Transverse colon (tissue), 4 donors: ENCODE measurements at regions not wholly inside any gene's neighbourhood (a gene's known extent, or its start where the extent isn't known, plus 50 kb on each side); places are given as distances from the start of the nearest gene placed in this dataset.

Experiments used
- DNase-seq: peaks from one replicate; pipeline ENCODE4 v3.0.0-alpha.2; 2019
- H3K27ac ChIP-seq, 4 donors: fragments of 200-600 bp; sonication (generic); 2 replicates each; pipeline ENCODE4 v1.5.1; 2016 to 2018; ENCODE audit warnings: inconsistent platforms in 4 of 4
- H3K27me3 ChIP-seq: fragments of 200-600 bp; sonication (generic); 2 replicates; pipeline ENCODE4 v1.5.1; 2017; ENCODE audit warnings: inconsistent platforms
- H3K36me3 ChIP-seq, 4 donors: fragments of 200-600 bp; sonication (generic); 2 replicates each; pipeline ENCODE4 v1.5.1; 2017 to 2019; ENCODE audit warnings: inconsistent platforms in 4 of 4
- H3K4me1 ChIP-seq, 4 donors: fragments of 200-600 bp; sonication (generic); 2 replicates each; pipeline ENCODE4 v1.5.1; 2017 to 2020; ENCODE audit warnings: inconsistent platforms in 4 of 4
- H3K4me3 ChIP-seq, 4 donors: fragments of 200-600 bp; sonication (generic); 1 replicate in 1 of 4; 2 replicates in 3 of 4; pipeline versions ENCODE4 v1.5.1 to v1.6.1; 2017 to 2019; ENCODE audit warnings: inconsistent platforms in 4 of 4
- H3K9me3 ChIP-seq, 2 donors: fragments of 200-600 bp; sonication (generic); 2 replicates each; pipeline ENCODE4 v1.5.1; 2017 to 2019; ENCODE audit warnings: inconsistent platforms in 2 of 2
- CTCF ChIP-seq, 5 experiments: fragments of 200-600 bp in 3 of 5; fragments of 450-650 bp in 2 of 5; sonication (generic) in 3 of 5; IDR thresholded peaks; 1 replicate in 2 of 5; 2 replicates in 3 of 5; pipeline ENCODE4 v1.5.1; 2016 to 2017; ENCODE audit warnings: antibody characterized with exemption in 5 of 5, inconsistent platforms in 3 of 5, mild to moderate bottlenecking in 2 of 5, moderate library complexity in 1 of 5
- EP300 ChIP-seq: sonication (generic); formaldehyde crosslinking; IDR thresholded peaks from one replicate; pipeline ENCODE4 v1.6.1; 2017; ENCODE audit warnings: antibody characterized with exemption, low read depth
- POLR2A ChIP-seq: fragments of 450-650 bp; IDR thresholded peaks from one replicate; pipeline ENCODE4 v1.6.1; 2016; ENCODE audit warnings: antibody characterized with exemption, mild to moderate bottlenecking, moderate library complexity
- POLR2AphosphoS5 ChIP-seq, 3 donors: sonication (generic); formaldehyde crosslinking; IDR thresholded peaks; one replicate each; pipeline ENCODE4 v1.6.1; 2016; ENCODE audit warnings: antibody characterized with exemption in 3 of 3
- WGBS, 2 donors: methylation state at CpG; one replicate each; pipeline ENCODE4 v1.1.5; 2018; ENCODE audit warnings: low coverage in 1 of 2; 5-methylcytosine and 5-hydroxymethylcytosine counted together
- in situ Hi-C, 4 donors: fragments of 200-750 bp; cut with MboI; loops; one replicate each; pipeline versions ENCODE4 v1.15.0 to v1.15.1; 2017; ENCODE audit warnings: low sequenced_read_pairs in 3 of 4, low pct_ligation_motif_present in 1 of 4, low pct_unique_long_range_greater_than_20kb in 1 of 4
- intact Hi-C: fragments of 100-400 bp; cut with DNase I; formaldehyde crosslinking; loops from one replicate; pipeline ENCODE4 v1.15.1; 2023; ENCODE audit warnings: low total_unique reads

GRCh38 chr14:51562816-51563215 is 88.9 kb upstream of the FRMD6 start:
- no peak overlapping the region for H3K27ac ChIP-seq
- TF ChIP-seq EP300 = no peak
- H3K27me3 ChIP-seq = no peaks in the 10 kb centered on the region
- no peaks in the 10 kb centered on the region for H3K9me3 ChIP-seq
- 92 to 93% methylated on average over 2 to 5 of the region's 5 CpGs for WGBS, 2 donors
- intact Hi-C loops = no loop called here
- no peak overlapping the region for H3K4me3 ChIP-seq
- in situ Hi-C loops = no loop called here
- H3K4me1 ChIP-seq = no peaks in the 10 kb centered on the region
- DNase-seq = no peak
- no peaks in the 10 kb centered on the region for H3K36me3 ChIP-seq

GRCh38 chr14:51563560-51563959 is 88.2 kb upstream of the FRMD6 start:
- H3K27me3 ChIP-seq = no peaks in the 10 kb centered on the region
- no peaks in the 10 kb centered on the region for H3K4me1 ChIP-seq
- in situ Hi-C loops (no loop called here), intact Hi-C loops (no loop called here)
- H3K36me3 ChIP-seq = no peaks in the 10 kb centered on the region
- H3K9me3 ChIP-seq = no peaks in the 10 kb centered on the region
- 87 to 94% methylated on average over 3 of the region's 3 CpGs for WGBS, 2 donors
- DNase-seq = no peak
- H3K27ac ChIP-seq = no peak overlapping the region
- no peak overlapping the region for H3K4me3 ChIP-seq
- TF ChIP-seq POLR2A (no peak), POLR2AphosphoS5 (IDR thresholded peaks at IDR 0.05) (no peak), EP300 (no peak), CTCF (IDR thresholded peaks at IDR 0.05) (no peak)

- no peaks in the 10 kb centered on the region for H3K27me3 ChIP-seq
- no peak overlapping the region for H3K27ac ChIP-seq
- no peak for DNase-seq
Measured at GRCh38 chr14:51564460-51564859, 87.2 kb upstream of the FRMD6 start.

GRCh38 chr14:51564986-51565604 is 86.6 kb upstream of the FRMD6 start:
- DNase-seq = no peak
- Histone ChIP-seq H3K4me1 (no peaks in the 10 kb centered on the region), H3K27ac (no peak overlapping the region), H3K36me3 (no peaks in the 10 kb centered on the region), H3K27me3 (no peaks in the 10 kb centered on the region), H3K9me3 (no peaks in the 10 kb centered on the region), H3K4me3 (no peak overlapping the region)
- in situ Hi-C loops (no loop called here), intact Hi-C loops (no loop called here)
- TF ChIP-seq EP300 = no peak
- no peak for TF ChIP-seq CTCF (IDR thresholded peaks at IDR 0.05)
- TF ChIP-seq POLR2AphosphoS5 (IDR thresholded peaks at IDR 0.05) = no peak
- no peak for TF ChIP-seq POLR2A
- 56 to 73% methylated on average over 4 to 6 of the region's 6 CpGs for WGBS, 2 donors

More at GRCh38 chr14:51564460-51564859, 87.2 kb upstream of the FRMD6 start:
- in situ Hi-C loops = no loop called here
- 66 to 77% methylated on average over 4 to 5 of the region's 5 CpGs for WGBS, 2 donors
- no peaks in the 10 kb centered on the region for H3K9me3 ChIP-seq
- H3K4me3 ChIP-seq = no peak overlapping the region
- TF ChIP-seq CTCF (IDR thresholded peaks at IDR 0.05) (no peak), EP300 (no peak), POLR2A (no peak), POLR2AphosphoS5 (IDR thresholded peaks at IDR 0.05) (no peak)
- no peaks in the 10 kb centered on the region for H3K36me3 ChIP-seq
- intact Hi-C loops = no loop called here
- no peaks in the 10 kb centered on the region for H3K4me1 ChIP-seq
